Upper lobe of left lung (tissue), 4 donors: ENCODE measurements at regions not wholly inside any gene's neighbourhood (a gene's known extent, or its start where the extent isn't known, plus 50 kb on each side); places are given as distances from the start of the nearest gene placed in this dataset.

Experiments used
- CTCF ChIP-seq, 6 experiments: fragments of 450-650 bp in 4 of 6; fragments of 200-600 bp in 2 of 6; sonication (generic) in 2 of 6; IDR thresholded peaks; one replicate each; pipeline ENCODE4 v1.5.1; 2016 to 2019; ENCODE audit warnings: antibody characterized with exemption in 6 of 6
- POLR2A ChIP-seq, 4 donors: fragments of 450-650 bp; IDR thresholded peaks; one replicate each; pipeline ENCODE4 v1.5.1; 2016 to 2017; ENCODE audit warnings: antibody characterized with exemption in 4 of 4, mild to moderate bottlenecking in 2 of 4

- TF ChIP-seq POLR2A (IDR thresholded peaks at IDR 0.05) = no peak
- TF ChIP-seq CTCF (IDR thresholded peaks at IDR 0.05) = no peak
Observed at GRCh38 chr6:146912730-146913685, 291.2 kb upstream of the STXBP5 start.
